Caki2 (cell line): ENCODE measurements at regions not wholly inside any gene's neighbourhood (a gene's known extent, or its start where the extent isn't known, plus 50 kb on each side); places are given as distances from the start of the nearest gene placed in this dataset.

Source experiments
- DNase-seq: peaks from one replicate; pipeline ENCODE4 v3.0.0-alpha.2; 2015; ENCODE audit warnings: low read depth
- in situ Hi-C: cut with HindIII; loops from 2 replicates; pipeline ENCODE4 v1.10.0; 2016; ENCODE audit warnings: low sequenced_read_pairs, low pct_unique_long_range_greater_than_20kb, mixed read lengths

GRCh38 chr3:181844211-181844610 is 132.5 kb downstream of the SOX2 start:
- in situ Hi-C loops: no loop called here
- no peak for DNase-seq

- no peak for DNase-seq
- in situ Hi-C loops: no loop called here
These were observed 135.6 kb downstream of the SOX2 start for GRCh38 chr3:181847276-181847675.

GRCh38 chr3:181851063-181851462 is 139.3 kb downstream of the SOX2 start:
- in situ Hi-C loops: no loop called here
- DNase-seq: no peak

GRCh38 chr3:181855825-181856224 is 144.1 kb downstream of the SOX2 start:
- in situ Hi-C loops: no loop called here
- DNase-seq: no peak

GRCh38 chr3:181859518-181859917 is 147.8 kb downstream of the SOX2 start:
- DNase-seq: no peak
- in situ Hi-C loops: no loop called here

GRCh38 chr3:181860235-181860634 is 148.5 kb downstream of the SOX2 start:
- in situ Hi-C loops: no loop called here
- no peak for DNase-seq

- in situ Hi-C loops: no loop called here
- no peak for DNase-seq
These were observed 150.8 kb downstream of the SOX2 start for GRCh38 chr3:181862502-181862901.

GRCh38 chr3:181868576-181869082 is 156.9 kb downstream of the SOX2 start:
- no peak for DNase-seq
- in situ Hi-C loops: no loop called here

- no peak for DNase-seq
- in situ Hi-C loops: no loop called here
These were observed 161.2 kb downstream of the SOX2 start for GRCh38 chr3:181872887-181873286.

GRCh38 chr3:181879926-181880325 is 168.2 kb downstream of the SOX2 start:
- DNase-seq: no peak

GRCh38 chr3:181880331-181880730 is 168.6 kb downstream of the SOX2 start:
- in situ Hi-C loops: no loop called here

More at GRCh38 chr3:181879926-181880325, 168.2 kb downstream of the SOX2 start:
- in situ Hi-C loops: no loop called here

GRCh38 chr3:181881749-181882148 is 170.0 kb downstream of the SOX2 start:
- in situ Hi-C loops: no loop called here
- no peak for DNase-seq

More at GRCh38 chr3:181880331-181880730, 168.6 kb downstream of the SOX2 start:
- no peak for DNase-seq

GRCh38 chr3:181885868-181886630 is 174.3 kb downstream of the SOX2 start:
- in situ Hi-C loops: no loop called here
- no peak for DNase-seq

GRCh38 chr3:181886676-181887075 is 175.0 kb downstream of the SOX2 start:
- no peak for DNase-seq

GRCh38 chr3:181887685-181888084 is 176.0 kb downstream of the SOX2 start:
- in situ Hi-C loops: no loop called here

More at GRCh38 chr3:181886676-181887075, 175.0 kb downstream of the SOX2 start:
- in situ Hi-C loops: no loop called here

GRCh38 chr3:181888234-181888633 is 176.5 kb downstream of the SOX2 start:
- DNase-seq: no peak
- in situ Hi-C loops: no loop called here

More at GRCh38 chr3:181887685-181888084, 176.0 kb downstream of the SOX2 start:
- DNase-seq: no peak

- no peak for DNase-seq
- in situ Hi-C loops: no loop called here
These were observed 181.1 kb downstream of the SOX2 start for GRCh38 chr3:181892848-181893247.

- in situ Hi-C loops: no loop called here
- no peak for DNase-seq
These were observed 184.9 kb downstream of the SOX2 start for GRCh38 chr3:181896605-181897004.

- in situ Hi-C loops: no loop called here
- DNase-seq: no peak
These were observed 188.0 kb downstream of the SOX2 start for GRCh38 chr3:181899702-181900101.

- in situ Hi-C loops: no loop called here
- DNase-seq: no peak
These were observed 189.9 kb downstream of the SOX2 start for GRCh38 chr3:181901626-181902025.
